Esophagus muscularis mucosa (tissue), 4 donors: ENCODE measurements at regions not wholly inside any gene's neighbourhood (a gene's known extent, or its start where the extent isn't known, plus 50 kb on each side); places are given as distances from the start of the nearest gene placed in this dataset.

Experiments
- DNase-seq: peaks from one replicate; pipeline ENCODE4 v3.0.0-alpha.2; 2017; ENCODE audit errors: extremely low spot score
- H3K27ac ChIP-seq, 4 donors: fragments of 200-600 bp; sonication (generic); replicated peaks in 1 of 4; 1 replicate in 3 of 4; 2 replicates in 1 of 4; pipeline ENCODE4 v1.5.1; 2016 to 2019; ENCODE audit warnings: mild to moderate bottlenecking in 1 of 4
- H3K27me3 ChIP-seq, 4 donors: fragments of 200-600 bp; sonication (generic); one replicate each; pipeline versions ENCODE4 v1.5.1 to v1.6.0; 2016 to 2019
- H3K36me3 ChIP-seq, 4 donors: fragments of 200-600 bp; sonication (generic); one replicate each; pipeline ENCODE4 v1.5.1; 2016 to 2019
- H3K4me1 ChIP-seq, 4 donors: fragments of 200-600 bp; sonication (generic); one replicate each; pipeline ENCODE4 v1.5.1; 2016 to 2019
- H3K4me3 ChIP-seq, 4 donors: fragments of 200-600 bp; sonication (generic); 1 replicate in 2 of 4; 2 replicates in 2 of 4; pipeline ENCODE4 v1.5.1; 2016 to 2019; ENCODE audit warnings: mild to moderate bottlenecking in 4 of 4, moderate library complexity in 1 of 4
- H3K9me3 ChIP-seq, 4 donors: fragments of 200-600 bp; sonication (generic); 1 replicate in 3 of 4; 2 replicates in 1 of 4; pipeline ENCODE4 v1.5.1; 2016 to 2019
- EP300 ChIP-seq: sonication (generic); formaldehyde crosslinking; IDR thresholded peaks from one replicate; pipeline ENCODE4 v1.6.1; 2017; ENCODE audit warnings: antibody characterized with exemption
- POLR2A ChIP-seq: fragments of 450-650 bp; IDR thresholded peaks from one replicate; pipeline ENCODE4 v1.6.1; 2017; ENCODE audit warnings: antibody characterized with exemption, moderate library complexity, mild to moderate bottlenecking, low read depth
- POLR2AphosphoS5 ChIP-seq, 2 donors: sonication (generic); formaldehyde crosslinking; IDR thresholded peaks; one replicate each; pipeline ENCODE4 v1.6.1; 2017; ENCODE audit warnings: antibody characterized with exemption in 2 of 2
- WGBS: methylation state at CpG from one replicate; pipeline ENCODE4 v1.1.5; 2018; 5-methylcytosine and 5-hydroxymethylcytosine counted together
- intact Hi-C: fragments of 100-400 bp; cut with DNase I; formaldehyde crosslinking; loops from one replicate; pipeline ENCODE4 v1.15.1; 2023
- TF ChIP-seq, protein P1 (sequence below), 3 experiments: fragments of 200-600 bp in 2 of 3; fragments of 450-650 bp in 1 of 3; sonication (generic) in 2 of 3; IDR thresholded peaks; one replicate each; pipeline ENCODE4 v1.5.1; 2017 to 2019; ENCODE audit warnings: antibody characterized with exemption in 3 of 3, mild to moderate bottlenecking in 2 of 3, moderate library complexity in 1 of 3

DNA sequence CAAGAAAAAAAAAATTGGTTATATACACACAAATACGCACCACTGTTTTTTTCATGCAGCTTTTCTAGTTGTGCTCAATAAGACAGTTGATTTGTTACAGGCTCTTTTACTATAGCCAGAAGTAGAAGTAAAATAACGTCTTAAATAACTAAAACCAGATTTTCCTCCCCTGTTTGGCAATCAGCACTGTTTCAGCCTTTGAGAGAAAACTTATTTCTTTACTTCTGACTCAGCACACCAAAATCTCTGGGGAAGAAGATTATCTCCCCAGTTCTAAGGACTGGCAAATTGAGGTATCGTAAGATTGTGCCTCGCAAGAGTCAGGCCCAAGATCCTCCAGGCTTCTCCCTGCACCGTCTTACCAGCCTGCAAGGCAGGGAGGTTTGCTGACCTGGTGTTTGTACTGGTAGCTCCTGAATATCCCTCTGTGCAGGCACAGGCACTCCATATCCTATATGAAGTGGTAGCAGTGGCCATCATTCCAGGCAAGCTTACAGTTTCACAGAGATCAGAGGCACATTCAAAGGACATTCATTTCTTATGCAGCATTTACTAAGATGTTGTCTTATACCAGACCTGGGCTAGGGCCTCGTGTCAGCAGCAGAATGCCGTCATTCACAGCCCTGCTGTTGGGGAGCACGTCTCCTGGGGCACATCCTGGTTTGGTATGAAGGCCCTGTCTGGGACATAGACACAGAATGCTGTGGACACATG is 268.2 kb downstream of the ZNF536 start:
- Histone ChIP-seq H3K27me3 (peaks cover 0 to 8% (median 0%) of the 10 kb centered on the region in 4 donors), H3K36me3 (no peaks in the 10 kb centered on the region), H3K4me1 (no peaks in the 10 kb centered on the region), H3K9me3 (peaks cover 0 to 16% (median 5%) of the 10 kb centered on the region in 4 donors), H3K27ac (no peak overlapping the region), H3K4me3 (no peak overlapping the region)
- intact Hi-C loops = no loop called here
- DNase-seq = peak; percentile 70
- TF ChIP-seq POLR2A (no peak), POLR2AphosphoS5 (IDR thresholded peaks at IDR 0.05) (no peak), EP300 (no peak)
- TF ChIP-seq, protein P1, sequence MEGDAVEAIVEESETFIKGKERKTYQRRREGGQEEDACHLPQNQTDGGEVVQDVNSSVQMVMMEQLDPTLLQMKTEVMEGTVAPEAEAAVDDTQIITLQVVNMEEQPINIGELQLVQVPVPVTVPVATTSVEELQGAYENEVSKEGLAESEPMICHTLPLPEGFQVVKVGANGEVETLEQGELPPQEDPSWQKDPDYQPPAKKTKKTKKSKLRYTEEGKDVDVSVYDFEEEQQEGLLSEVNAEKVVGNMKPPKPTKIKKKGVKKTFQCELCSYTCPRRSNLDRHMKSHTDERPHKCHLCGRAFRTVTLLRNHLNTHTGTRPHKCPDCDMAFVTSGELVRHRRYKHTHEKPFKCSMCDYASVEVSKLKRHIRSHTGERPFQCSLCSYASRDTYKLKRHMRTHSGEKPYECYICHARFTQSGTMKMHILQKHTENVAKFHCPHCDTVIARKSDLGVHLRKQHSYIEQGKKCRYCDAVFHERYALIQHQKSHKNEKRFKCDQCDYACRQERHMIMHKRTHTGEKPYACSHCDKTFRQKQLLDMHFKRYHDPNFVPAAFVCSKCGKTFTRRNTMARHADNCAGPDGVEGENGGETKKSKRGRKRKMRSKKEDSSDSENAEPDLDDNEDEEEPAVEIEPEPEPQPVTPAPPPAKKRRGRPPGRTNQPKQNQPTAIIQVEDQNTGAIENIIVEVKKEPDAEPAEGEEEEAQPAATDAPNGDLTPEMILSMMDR (IDR thresholded peaks at IDR 0.05) = no peak
- 58% methylated on average over 8 of the region's 8 CpGs for WGBS

DNA sequence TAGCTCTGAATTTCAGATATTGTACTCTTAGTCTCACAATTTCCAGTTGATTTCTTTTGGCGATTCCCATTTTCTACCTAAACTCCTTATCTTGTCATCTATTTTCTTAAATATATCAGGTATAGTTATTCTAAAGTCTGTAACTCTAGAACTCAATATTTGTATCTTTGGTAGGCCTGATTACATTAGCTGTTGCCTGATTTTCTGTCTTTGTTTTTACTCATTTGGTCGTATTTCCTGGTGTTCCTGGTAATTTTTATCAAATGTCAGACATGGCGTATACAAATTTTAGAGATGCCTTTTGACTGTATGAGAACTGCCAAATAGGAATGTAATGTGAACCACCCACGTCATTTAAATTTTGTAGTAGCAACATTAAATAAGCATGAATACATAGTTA is 266.7 kb downstream of the ZNF536 start:
- H3K4me3 ChIP-seq = no peak overlapping the region
- intact Hi-C loops = no loop called here
- WGBS = 88% methylated on average over 4 of the region's 4 CpGs
- no peaks in the 10 kb centered on the region for H3K4me1 ChIP-seq
- H3K36me3 ChIP-seq = no peaks in the 10 kb centered on the region
- H3K27me3 ChIP-seq = peaks cover 0 to 9% (median 0%) of the 10 kb centered on the region in 4 donors
- peaks cover 0 to 16% (median 5%) of the 10 kb centered on the region in 4 donors for H3K9me3 ChIP-seq
- H3K27ac ChIP-seq = no peak overlapping the region
- TF ChIP-seq POLR2A (no peak), POLR2AphosphoS5 (IDR thresholded peaks at IDR 0.05) (no peak), EP300 (no peak)
- TF ChIP-seq, protein P1 (IDR thresholded peaks at IDR 0.05) = no peak
- no peak for DNase-seq

DNA sequence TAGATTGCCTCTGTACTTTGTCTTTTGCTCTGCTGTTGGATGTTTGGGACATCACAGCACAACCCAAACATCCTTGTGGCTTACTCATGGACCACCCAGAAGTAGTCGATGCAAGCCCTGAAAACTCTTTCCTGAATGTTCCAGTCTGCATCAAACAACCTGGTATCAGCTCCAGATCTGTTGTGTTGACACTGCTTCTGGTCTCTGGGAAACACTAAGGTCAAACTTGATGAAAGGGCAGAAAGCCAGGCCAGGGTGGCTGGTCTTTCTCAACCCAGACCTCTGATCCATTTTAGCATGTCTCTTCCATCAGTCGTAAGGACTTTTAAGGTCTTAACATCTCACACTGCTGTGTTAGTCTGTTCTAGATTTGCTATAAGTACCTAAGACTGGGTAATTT is 265.7 kb downstream of the ZNF536 start:
- WGBS = 81% methylated on average over 2 of the region's 2 CpGs
- peak; percentile 21 for DNase-seq
- no peaks in the 10 kb centered on the region for H3K4me1 ChIP-seq
- H3K9me3 ChIP-seq = peaks cover 0 to 16% (median 5%) of the 10 kb centered on the region in 4 donors
- H3K36me3 ChIP-seq = no peaks in the 10 kb centered on the region
- H3K4me3 ChIP-seq = no peak overlapping the region
- no peak overlapping the region for H3K27ac ChIP-seq
- peaks cover 0 to 12% (median 0%) of the 10 kb centered on the region in 4 donors for H3K27me3 ChIP-seq
- intact Hi-C loops = no loop called here
- TF ChIP-seq POLR2A (no peak), EP300 (no peak), POLR2AphosphoS5 (IDR thresholded peaks at IDR 0.05) (no peak)
- TF ChIP-seq, protein P1 (IDR thresholded peaks at IDR 0.05) = no peak

DNA sequence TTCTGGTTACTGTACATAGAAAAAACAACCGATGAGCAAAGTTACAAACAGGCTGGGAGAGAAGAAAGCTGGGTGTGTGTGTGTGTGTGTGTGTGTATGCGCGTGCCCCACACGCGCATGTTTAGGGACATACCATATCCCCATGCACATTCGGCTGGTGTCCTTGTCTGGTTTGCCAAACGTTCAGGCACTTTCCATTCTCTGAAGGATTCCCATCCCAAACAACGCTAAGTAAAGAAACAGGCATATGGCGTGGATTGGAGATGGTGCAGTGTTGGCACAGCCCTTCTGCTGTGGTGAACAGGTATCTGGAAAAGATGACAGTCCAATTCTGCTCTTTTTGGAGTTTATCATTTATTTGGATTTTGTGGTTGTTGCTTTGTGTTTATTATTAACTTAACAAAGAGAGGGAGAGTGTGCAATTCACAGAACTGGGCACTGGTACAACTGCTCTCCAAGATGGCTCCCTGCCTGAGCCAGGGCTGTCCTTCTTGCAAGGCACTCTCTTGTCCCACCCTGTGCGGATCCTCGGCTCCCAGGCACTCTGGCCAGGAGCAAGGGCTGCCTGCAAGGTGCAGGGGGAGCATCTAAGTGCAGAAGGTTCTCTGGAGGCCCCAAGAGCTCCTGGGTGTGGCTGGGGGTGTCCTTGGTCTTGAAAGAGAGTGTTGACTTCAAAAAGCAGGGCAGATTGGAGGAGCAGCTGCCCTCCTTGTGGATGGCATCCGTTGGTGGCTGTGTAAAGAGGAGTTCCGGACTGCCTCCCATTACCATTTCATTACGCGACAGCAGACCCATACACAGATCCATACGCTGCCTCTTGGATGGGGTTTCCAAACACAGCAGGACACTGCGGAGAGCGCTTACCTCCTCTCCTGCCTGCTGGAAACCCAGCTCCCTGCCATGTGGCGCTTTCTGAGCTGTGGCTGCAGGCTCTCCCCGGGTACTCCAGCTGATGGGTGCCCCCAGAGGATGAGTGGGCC is 263.1 kb downstream of the ZNF536 start:
- peak; percentile 42 for DNase-seq
- TF ChIP-seq, protein P1 (IDR thresholded peaks at IDR 0.05) = no peak
- intact Hi-C loops = no loop called here
- no peak overlapping the region for H3K4me3 ChIP-seq
- peaks cover 0 to 12% (median 0%) of the 10 kb centered on the region in 4 donors for H3K27me3 ChIP-seq
- H3K9me3 ChIP-seq = peaks cover 0 to 16% (median 5%) of the 10 kb centered on the region in 4 donors
- no peaks in the 10 kb centered on the region for H3K36me3 ChIP-seq
- no peaks in the 10 kb centered on the region for H3K4me1 ChIP-seq
- no peak overlapping the region for H3K27ac ChIP-seq
- WGBS = 77% methylated on average over 19 of the region's 20 CpGs
